Hepatocyte (in vitro differentiated cells): ENCODE measurements at regions not wholly inside any gene's neighbourhood (a gene's known extent, or its start where the extent isn't known, plus 50 kb on each side); places are given as distances from the start of the nearest gene placed in this dataset.

Source experiments
- DNase-seq: peaks from one replicate; pipeline ENCODE4 v3.0.0-alpha.2; 2016; ENCODE audit warnings: low spot score
- H2AFZ ChIP-seq: fragments of 200-600 bp; sonication (generic); 2 replicates; pipeline ENCODE4 v1.6.0; 2016; ENCODE audit warnings: antibody characterized with exemption, mild to moderate bottlenecking
- H3K27ac ChIP-seq: fragments of 200-600 bp; sonication (generic); 2 replicates; pipeline ENCODE4 v1.5.1; 2016; ENCODE audit warnings: mild to moderate bottlenecking
- H3K27me3 ChIP-seq: fragments of 200-600 bp; sonication (generic); 2 replicates; pipeline ENCODE4 v1.6.1; 2016
- H3K36me3 ChIP-seq: fragments of 200-600 bp; sonication (generic); replicated peaks from 2 replicates; pipeline ENCODE4 v1.5.1; 2016; ENCODE audit warnings: low read depth; ENCODE audit not compliant: insufficient read depth
- H3K4me1 ChIP-seq: fragments of 200-600 bp; sonication (generic); 2 replicates; pipeline ENCODE4 v1.5.1; 2016; ENCODE audit warnings: mild to moderate bottlenecking, moderate library complexity; ENCODE audit not compliant: insufficient read depth
- H3K4me2 ChIP-seq: fragments of 200-600 bp; sonication (generic); 2 replicates; pipeline ENCODE4 v1.6.0; 2016
- H3K4me3 ChIP-seq: fragments of 200-600 bp; sonication (generic); 2 replicates; pipeline ENCODE4 v1.5.1; 2016; ENCODE audit warnings: mild to moderate bottlenecking
- H3K79me2 ChIP-seq: fragments of 200-600 bp; sonication (generic); 2 replicates; pipeline ENCODE4 v1.6.0; 2017; ENCODE audit warnings: mild to moderate bottlenecking
- H3K9me2 ChIP-seq: fragments of 200-600 bp; sonication (generic); replicated peaks from 2 replicates; pipeline ENCODE4 v1.6.0; 2017; ENCODE audit warnings: mild to moderate bottlenecking; ENCODE audit not compliant: insufficient read depth
- H3K9me3 ChIP-seq: fragments of 200-600 bp; sonication (generic); 2 replicates; pipeline ENCODE4 v1.5.1; 2016; ENCODE audit warnings: low read depth, mild to moderate bottlenecking
- H4K20me1 ChIP-seq: fragments of 200-600 bp; sonication (generic); 2 replicates; pipeline ENCODE4 v1.6.0; 2016; ENCODE audit warnings: mild to moderate bottlenecking; ENCODE audit not compliant: insufficient read depth, poor library complexity, severe bottlenecking
- EZH2 ChIP-seq: fragments of 200-600 bp; sonication (generic); IDR thresholded peaks from 2 replicates; pipeline ENCODE4 v1.6.1; 2016; ENCODE audit warnings: antibody characterized with exemption, mild to moderate bottlenecking, borderline replicate concordance
- EZH2phosphoT487 ChIP-seq: fragments of 200-600 bp; sonication (generic); IDR thresholded peaks from one replicate; pipeline ENCODE4 v1.6.1; 2018; ENCODE audit warnings: antibody characterized with exemption, mild to moderate bottlenecking, low read depth, moderate library complexity; ENCODE audit not compliant: unreplicated experiment, severe bottlenecking
- WGBS: methylation state at CpG from one replicate; pipeline ENCODE4 v1.1.6; 2016; ENCODE audit warnings: low lambda C conversion rate; ENCODE audit errors: missing lambda C conversion rate; 5-methylcytosine and 5-hydroxymethylcytosine counted together
- TF ChIP-seq, protein P1 (sequence below): fragments of 200-600 bp; sonication (generic); IDR thresholded peaks from 2 replicates; pipeline ENCODE4 v1.5.1; 2016; ENCODE audit warnings: antibody characterized with exemption, mild to moderate bottlenecking; ENCODE audit not compliant: poor library complexity

DNA sequence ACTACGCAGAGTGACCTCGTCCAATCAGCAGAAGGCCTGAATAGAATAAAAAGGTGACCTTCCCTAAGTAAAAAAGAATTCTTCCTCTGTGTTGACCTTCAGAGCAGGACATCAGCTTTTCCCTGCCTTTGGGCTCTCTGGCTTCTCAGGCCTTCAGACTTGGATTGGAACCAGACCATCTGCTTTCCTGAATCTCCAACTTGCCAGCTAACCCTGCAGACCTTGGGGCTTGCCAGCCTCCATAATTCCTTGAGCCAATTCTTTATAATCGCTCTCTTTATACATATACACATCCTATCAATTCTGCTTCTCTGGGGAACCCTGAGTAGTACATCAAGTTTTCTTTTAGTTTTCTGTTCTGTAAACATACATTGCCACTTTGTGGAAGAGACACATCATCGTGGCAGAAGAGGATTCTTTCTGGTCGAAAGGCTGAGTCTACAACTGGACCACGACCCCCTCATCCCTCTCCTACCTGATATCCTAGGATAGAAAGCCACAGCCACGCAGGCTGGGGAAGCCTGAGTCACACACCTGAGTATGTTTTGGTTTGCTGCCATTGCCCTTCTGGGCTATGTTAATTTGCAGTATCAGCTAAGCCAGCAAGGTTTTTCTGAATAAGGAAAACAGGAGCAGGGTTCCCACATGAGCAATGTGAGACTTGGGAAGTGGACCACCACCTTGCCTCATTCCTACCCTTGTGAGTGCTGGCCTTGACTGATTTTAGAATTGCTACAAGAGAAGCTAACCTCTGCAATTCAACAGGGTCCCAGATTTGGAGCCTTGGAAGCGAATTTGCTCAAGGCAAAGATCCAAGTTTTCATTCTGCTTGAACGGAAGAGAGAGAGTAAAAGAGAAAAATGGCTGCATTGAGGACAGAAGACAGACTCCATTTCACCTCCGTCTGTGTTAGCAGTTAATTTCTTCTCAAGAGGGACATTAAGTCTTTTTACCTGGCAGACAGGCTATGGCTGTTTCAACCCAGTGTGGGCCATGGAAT lies 445.2 kb upstream of the FZD8 start:
- H3K4me1 ChIP-seq, result no peaks in the 10 kb centered on the region
- no peak overlapping the region for H3K4me3 ChIP-seq
- no peaks in the 10 kb centered on the region for H3K9me2 ChIP-seq
- H3K27ac ChIP-seq, result no peak overlapping the region
- WGBS, result 90% methylated on average over 10 of the region's 10 CpGs
- no peaks in the 10 kb centered on the region for H3K79me2 ChIP-seq
- H4K20me1 ChIP-seq, result no peaks in the 10 kb centered on the region
- no peaks in the 10 kb centered on the region for H3K9me3 ChIP-seq
- no peaks in the 10 kb centered on the region for H3K36me3 ChIP-seq
- no peaks in the 10 kb centered on the region for H3K27me3 ChIP-seq
- TF ChIP-seq EZH2 (no peak), EZH2phosphoT487 (no peak)
- TF ChIP-seq, protein P1, sequence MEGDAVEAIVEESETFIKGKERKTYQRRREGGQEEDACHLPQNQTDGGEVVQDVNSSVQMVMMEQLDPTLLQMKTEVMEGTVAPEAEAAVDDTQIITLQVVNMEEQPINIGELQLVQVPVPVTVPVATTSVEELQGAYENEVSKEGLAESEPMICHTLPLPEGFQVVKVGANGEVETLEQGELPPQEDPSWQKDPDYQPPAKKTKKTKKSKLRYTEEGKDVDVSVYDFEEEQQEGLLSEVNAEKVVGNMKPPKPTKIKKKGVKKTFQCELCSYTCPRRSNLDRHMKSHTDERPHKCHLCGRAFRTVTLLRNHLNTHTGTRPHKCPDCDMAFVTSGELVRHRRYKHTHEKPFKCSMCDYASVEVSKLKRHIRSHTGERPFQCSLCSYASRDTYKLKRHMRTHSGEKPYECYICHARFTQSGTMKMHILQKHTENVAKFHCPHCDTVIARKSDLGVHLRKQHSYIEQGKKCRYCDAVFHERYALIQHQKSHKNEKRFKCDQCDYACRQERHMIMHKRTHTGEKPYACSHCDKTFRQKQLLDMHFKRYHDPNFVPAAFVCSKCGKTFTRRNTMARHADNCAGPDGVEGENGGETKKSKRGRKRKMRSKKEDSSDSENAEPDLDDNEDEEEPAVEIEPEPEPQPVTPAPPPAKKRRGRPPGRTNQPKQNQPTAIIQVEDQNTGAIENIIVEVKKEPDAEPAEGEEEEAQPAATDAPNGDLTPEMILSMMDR, result no peak
- H2AFZ ChIP-seq, result no peak overlapping the region
- H3K4me2 ChIP-seq, result no peak overlapping the region
- DNase-seq, result no peak

DNA sequence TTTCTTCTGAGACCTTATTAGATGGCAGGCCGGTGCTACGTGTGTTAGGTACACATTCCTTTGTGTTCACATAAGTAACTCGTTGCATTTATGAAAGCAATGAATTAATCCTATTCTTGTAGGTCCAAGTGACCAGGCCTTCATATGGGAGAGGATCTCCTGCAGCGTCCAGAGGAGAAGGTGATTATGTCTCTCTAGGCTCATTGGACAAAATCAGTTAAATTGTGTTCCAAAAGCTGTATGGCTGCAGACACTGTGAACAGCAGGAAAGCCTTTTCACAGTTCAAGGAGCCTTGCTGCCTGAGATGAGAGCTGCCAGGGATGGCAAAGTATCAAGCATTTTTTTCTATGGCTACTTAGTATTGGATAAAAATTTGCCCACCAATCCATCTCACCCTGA lies 433.1 kb upstream of the FZD8 start:
- Histone ChIP-seq H3K9me2 (no peaks in the 10 kb centered on the region), H3K27ac (no peak overlapping the region), H3K4me3 (no peak overlapping the region), H3K36me3 (no peaks in the 10 kb centered on the region), H3K4me1 (no peaks in the 10 kb centered on the region), H2AFZ (no peak overlapping the region), H3K79me2 (no peaks in the 10 kb centered on the region), H3K9me3 (no peaks in the 10 kb centered on the region), H3K27me3 (no peaks in the 10 kb centered on the region), H3K4me2 (no peak overlapping the region), H4K20me1 (no peaks in the 10 kb centered on the region)
- TF ChIP-seq, protein P1, result no peak
- TF ChIP-seq EZH2 (no peak), EZH2phosphoT487 (no peak)
- WGBS, result 75% methylated on average over 4 of the region's 4 CpGs
- no peak for DNase-seq

DNA sequence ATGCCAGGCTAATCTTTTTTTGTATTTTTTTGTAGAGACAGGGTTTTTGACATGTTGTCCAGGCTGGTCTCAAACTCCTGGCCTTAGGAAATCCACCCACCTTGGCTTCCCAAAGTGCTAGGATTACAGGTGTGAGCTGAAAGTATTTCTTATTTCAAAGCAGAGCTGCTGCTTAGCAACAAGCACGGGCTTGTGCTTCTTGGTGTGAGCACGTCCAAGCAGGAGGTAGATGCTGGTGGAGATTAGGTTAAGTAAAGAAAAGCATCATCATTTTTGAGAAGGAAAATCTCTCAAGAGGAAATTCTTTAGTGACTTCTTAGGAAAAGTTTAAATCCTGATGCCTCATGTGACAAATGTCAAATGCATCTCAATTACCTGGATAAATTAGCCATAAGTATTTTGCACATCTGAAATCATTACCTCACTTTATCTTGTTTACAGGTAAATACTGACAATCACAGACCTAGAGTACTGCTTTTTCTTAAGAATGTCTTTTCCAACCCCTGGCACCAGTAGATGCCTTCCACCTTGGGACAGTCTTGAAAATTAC lies 431.8 kb upstream of the FZD8 start:
- WGBS, result 31% methylated on average over 2 of the region's 2 CpGs
- no peak overlapping the region for H2AFZ ChIP-seq
- no peaks in the 10 kb centered on the region for H3K4me1 ChIP-seq
- no peak overlapping the region for H3K4me3 ChIP-seq
- H3K79me2 ChIP-seq, result no peaks in the 10 kb centered on the region
- no peak for DNase-seq
- no peak overlapping the region for H3K4me2 ChIP-seq
- no peaks in the 10 kb centered on the region for H4K20me1 ChIP-seq
- no peak overlapping the region for H3K27ac ChIP-seq
- no peaks in the 10 kb centered on the region for H3K9me3 ChIP-seq
- H3K9me2 ChIP-seq, result no peaks in the 10 kb centered on the region
- H3K36me3 ChIP-seq, result no peaks in the 10 kb centered on the region
- TF ChIP-seq EZH2phosphoT487, result no peak
- no peak for TF ChIP-seq EZH2
- TF ChIP-seq, protein P1, result no peak
- no peaks in the 10 kb centered on the region for H3K27me3 ChIP-seq
